HuH-7.5 (cell line): ENCODE measurements at regions not wholly inside any gene's neighbourhood (a gene's known extent, or its start where the extent isn't known, plus 50 kb on each side); places are given as distances from the start of the nearest gene placed in this dataset.

Source experiments
- DNase-seq: peaks from one replicate; pipeline ENCODE4 v3.0.0; 2011; ENCODE audit warnings: low spot score

GRCh38 chr18:47333926-47334635 is 82.6 kb upstream of the SKOR2 start:
- no peak for DNase-seq

GRCh38 chr18:47331641-47332040 is 80.2 kb upstream of the SKOR2 start:
- DNase-seq: no peak

DNA sequence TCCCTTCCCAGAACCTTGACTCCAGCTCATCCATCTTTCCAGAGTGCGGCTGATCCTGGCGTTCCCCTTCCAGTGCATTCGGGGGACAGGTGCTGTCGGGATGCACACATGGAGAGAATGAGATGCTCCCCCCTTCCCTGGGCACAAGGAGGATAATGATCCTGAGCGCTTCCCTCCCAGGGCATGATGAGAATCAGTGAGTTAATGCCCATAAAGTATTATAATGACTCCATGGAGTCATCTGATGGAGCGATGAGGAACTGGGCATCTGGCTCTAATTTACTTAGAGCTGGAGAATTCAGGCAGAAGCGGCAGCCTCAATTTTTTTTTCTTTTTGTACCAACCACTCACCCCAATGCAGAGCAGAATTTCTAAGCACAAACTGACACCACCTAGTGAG is 79.6 kb upstream of the SKOR2 start:
- no peak for DNase-seq

DNA sequence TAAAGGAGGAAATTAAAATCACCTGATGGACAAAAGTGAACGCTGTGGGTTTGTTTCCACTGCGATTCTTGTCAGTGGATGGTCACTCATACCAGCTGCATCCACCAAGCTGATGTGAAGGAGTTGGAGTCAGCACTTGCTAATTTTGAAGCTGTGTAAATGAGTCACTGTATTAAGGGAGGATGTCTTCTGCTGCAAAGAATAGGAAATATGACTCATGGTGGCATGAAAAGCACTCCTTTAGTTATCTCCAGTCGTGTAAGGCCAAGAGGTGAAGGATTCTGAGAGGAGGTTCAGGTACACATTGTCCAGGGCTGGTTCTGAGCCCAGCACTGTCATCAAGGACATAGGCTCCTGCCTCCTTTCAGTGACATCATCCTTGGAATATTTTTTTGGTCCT is 71.7 kb upstream of the SKOR2 start:
- no peak for DNase-seq

DNA sequence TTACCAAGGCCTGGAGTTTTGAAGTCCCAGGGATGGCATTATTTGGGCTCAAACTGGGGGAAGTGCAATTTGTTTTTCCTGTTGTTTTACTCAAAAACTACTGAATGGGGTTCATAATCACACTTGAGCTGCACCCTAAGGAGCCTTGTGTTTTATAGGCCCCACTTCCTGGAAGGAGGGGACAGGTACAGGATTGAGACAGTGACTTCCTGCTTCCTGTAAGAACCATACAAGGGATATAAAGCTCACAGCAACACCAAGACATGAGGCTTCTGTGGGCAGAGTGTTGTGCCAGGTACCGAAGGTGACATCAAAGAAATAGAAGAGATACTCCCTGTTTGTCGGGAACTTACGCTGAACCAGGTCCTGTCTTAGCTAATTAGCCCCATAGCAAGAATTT is 70.4 kb upstream of the SKOR2 start:
- DNase-seq: no peak

DNA sequence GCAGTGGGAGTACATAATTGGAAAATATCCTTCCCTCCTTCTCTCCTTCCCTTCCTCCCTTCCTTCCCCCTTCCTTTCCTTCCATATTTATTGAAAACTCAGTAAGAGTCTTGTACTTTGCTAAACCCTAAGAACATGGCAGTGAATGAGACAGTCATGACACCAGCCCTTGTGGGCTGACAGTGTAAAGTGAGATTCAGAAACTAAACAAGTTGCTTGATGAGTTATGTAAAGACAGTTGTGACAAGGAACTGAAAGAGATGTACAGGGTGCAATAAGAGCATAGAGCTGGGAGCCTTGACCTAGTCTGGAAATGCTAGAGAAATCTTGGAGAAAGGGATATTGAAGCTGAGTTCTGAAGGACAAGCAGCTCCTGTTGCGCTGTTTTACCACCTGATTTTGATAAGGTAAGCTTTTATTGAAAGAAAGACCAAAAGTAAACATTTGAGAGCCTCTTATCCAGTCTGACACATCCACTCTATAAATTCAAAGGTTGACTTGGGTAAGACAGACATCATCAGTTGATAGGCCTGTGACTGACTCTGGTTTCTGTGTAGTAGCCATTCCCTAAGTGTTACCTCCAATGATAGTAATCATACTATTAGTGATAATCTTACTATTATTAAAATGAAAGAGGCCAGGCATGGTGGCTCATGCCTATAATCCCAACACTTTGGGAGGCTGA is 66.5 kb upstream of the SKOR2 start:
- DNase-seq: no peak

GRCh38 chr18:47316924-47317323 is 65.5 kb upstream of the SKOR2 start:
- DNase-seq: no peak

DNA sequence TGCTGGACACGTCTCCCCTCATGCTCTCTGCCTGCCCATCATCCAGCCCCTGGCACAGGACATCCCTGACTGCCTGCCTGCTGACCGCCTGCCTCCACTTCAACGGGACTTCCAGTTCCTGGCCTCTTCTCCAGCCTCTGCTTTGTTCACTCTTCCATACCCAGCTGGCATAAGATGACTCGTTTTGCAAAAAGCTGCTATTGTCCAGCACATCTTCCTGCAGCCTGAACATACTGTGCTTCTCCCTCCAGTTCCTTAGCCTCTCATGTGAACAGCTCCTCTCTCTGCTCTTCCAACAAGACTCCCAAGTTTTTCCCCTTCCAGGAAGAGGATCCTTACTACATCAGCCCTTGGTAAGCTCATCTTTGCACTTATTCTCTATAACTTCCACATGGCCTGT is 62.4 kb upstream of the SKOR2 start:
- DNase-seq: no peak

GRCh38 chr18:47311585-47311984 is 60.1 kb upstream of the SKOR2 start:
- DNase-seq: no peak
